GM19397 (cell line): ENCODE measurements at regions not wholly inside any gene's neighbourhood (a gene's known extent, or its start where the extent isn't known, plus 50 kb on each side); places are given as distances from the start of the nearest gene placed in this dataset.
"Not testable (repeated sequence)": the region's sequence is repeated elsewhere in the genome, so short reads cannot be mapped to it uniquely, and the experiment has no call there.

Source experiments
- ATAC-seq: cut with Tn5 transposase; IDR thresholded peaks from one replicate; pipeline ENCODE4 v1.9.1; 2021; ENCODE audit warnings: mild to moderate bottlenecking, moderate library complexity; ENCODE audit not compliant: unreplicated experiment

GRCh38 chr1:143845193-143845592 is 126.6 kb downstream of the FAM72C start:
- ATAC-seq: not testable (repeated sequence)

- not testable (repeated sequence) for ATAC-seq
These were observed 129.7 kb downstream of the FAM72C start for GRCh38 chr1:143842058-143842457.

- not testable (repeated sequence) for ATAC-seq
These were observed 132.6 kb downstream of the FAM72C start for GRCh38 chr1:143839182-143839581.

GRCh38 chr1:143838598-143838929 is 133.2 kb downstream of the FAM72C start:
- not testable (repeated sequence) for ATAC-seq

GRCh38 chr1:143837924-143838597 is 133.7 kb downstream of the FAM72C start:
- not testable (repeated sequence) for ATAC-seq

- ATAC-seq: not testable (repeated sequence)
These were observed 138.4 kb downstream of the FAM72C start for GRCh38 chr1:143833376-143833775.

GRCh38 chr1:143832379-143832716 is 139.4 kb downstream of the FAM72C start:
- not testable (repeated sequence) for ATAC-seq

GRCh38 chr1:143831479-143832378 is 140.1 kb downstream of the FAM72C start:
- ATAC-seq: not testable (repeated sequence)

GRCh38 chr1:143826162-143826561 is 145.6 kb downstream of the FAM72C start:
- not testable (repeated sequence) for ATAC-seq

GRCh38 chr1:143824266-143824665 is 147.5 kb downstream of the FAM72C start:
- not testable (repeated sequence) for ATAC-seq

GRCh38 chr1:143820058-143820457 is 151.7 kb downstream of the FAM72C start:
- ATAC-seq: not testable (repeated sequence)

- ATAC-seq: not testable (repeated sequence)
These were observed 155.4 kb downstream of the FAM72C start for GRCh38 chr1:143816369-143816768.

- ATAC-seq: not testable (repeated sequence)
These were observed 166.4 kb downstream of the FAM72C start for GRCh38 chr1:143805374-143805773.

GRCh38 chr1:143804707-143805356 is 167.0 kb downstream of the FAM72C start:
- ATAC-seq: not testable (repeated sequence)

GRCh38 chr1:143803927-143804411 is 167.8 kb downstream of the FAM72C start:
- peak; percentile 67 for ATAC-seq

GRCh38 chr1:143803095-143803494 is 168.7 kb downstream of the FAM72C start:
- ATAC-seq: not testable (repeated sequence)

- ATAC-seq: not testable (repeated sequence)
These were observed 172.1 kb downstream of the FAM72C start for GRCh38 chr1:143799568-143800187.

GRCh38 chr1:143796369-143796768 is 175.4 kb downstream of the FAM72C start:
- not testable (repeated sequence) for ATAC-seq

GRCh38 chr1:143792047-143792937 is 179.5 kb downstream of the FAM72C start:
- ATAC-seq: not testable (repeated sequence)

GRCh38 chr1:143786381-143786780 is 185.4 kb downstream of the FAM72C start:
- ATAC-seq: not testable (repeated sequence)
